NB4 (cell line): ENCODE measurements at regions not wholly inside any gene's neighbourhood (a gene's known extent, or its start where the extent isn't known, plus 50 kb on each side); places are given as distances from the start of the nearest gene placed in this dataset.

Source experiments
- CTCF ChIP-seq: IDR thresholded peaks from one replicate; pipeline ENCODE4 v1.5.1; 2012; ENCODE audit warnings: low read depth, low read length
- MAX ChIP-seq: IDR thresholded peaks from 2 replicates; pipeline ENCODE4 v1.6.1; 2011; ENCODE audit warnings: low read depth, low read length
- POLR2A ChIP-seq: IDR thresholded peaks from 2 replicates; pipeline ENCODE4 v1.6.1; 2011; ENCODE audit warnings: mild to moderate bottlenecking; ENCODE audit not compliant: insufficient read length; ENCODE audit errors: extremely low read depth

DNA sequence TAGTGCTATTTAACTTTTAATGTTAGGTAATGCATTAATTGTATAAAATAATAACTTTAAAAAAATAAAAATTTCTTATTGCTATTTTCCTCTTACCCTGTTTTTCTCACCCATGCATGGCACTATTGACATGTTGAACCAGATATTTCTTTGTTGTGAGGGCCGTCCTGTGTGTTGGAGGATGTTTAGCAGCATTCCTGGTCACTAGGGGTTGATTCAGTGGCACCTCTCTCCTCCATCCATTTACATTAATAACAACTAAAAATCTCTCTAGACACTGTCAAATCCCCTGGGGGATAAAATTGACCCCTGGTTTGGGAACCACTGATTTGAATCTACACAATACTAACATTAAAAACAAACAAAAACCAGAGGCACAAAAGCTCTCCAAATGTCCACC, 147.5 kb upstream of the MIS18BP1 start:
- TF ChIP-seq MAX (no peak), CTCF (no peak), POLR2A (no peak)
